WTC11 (cell line): ENCODE measurements at regions not wholly inside any gene's neighbourhood (a gene's known extent, or its start where the extent isn't known, plus 50 kb on each side); places are given as distances from the start of the nearest gene placed in this dataset.

Experiments
- ATAC-seq: fragments of 200-7000 bp; cut with Tn5 transposase; 2 replicates; pipeline ENCODE4 v1.10.0; 2021; ENCODE audit warnings: mild to moderate bottlenecking, moderate library complexity
- CTCF ChIA-PET: fragments of 300-600 bp; sonication (Branson Sonifier 250); formaldehyde crosslinking; loops from one replicate; lab custom pipeline; 2021; ENCODE audit warnings: antibody characterized with exemption; lab: Charles Lee
- POLR2A ChIA-PET: fragments of 350-600 bp; sonication (Branson Sonifier 250); formaldehyde crosslinking; loops from one replicate; lab custom pipeline; 2021; ENCODE audit warnings: antibody characterized with exemption; lab: Charles Lee
- DNase-seq: peaks from one replicate; pipeline ENCODE4 v3.0.0; 2021; ENCODE audit warnings: low spot score
- H3K27ac Mint-ChIP-seq: 2 replicates; pipeline ENCODE4 v1.8.0; 2021; ENCODE audit warnings: mixed read lengths
- H3K27me3 Mint-ChIP-seq: 2 replicates; pipeline ENCODE4 v1.8.0; 2021; ENCODE audit warnings: low read depth, mild to moderate bottlenecking, moderate library complexity, mixed read lengths
- H3K36me3 Mint-ChIP-seq: 2 replicates; pipeline ENCODE4 v1.8.0; 2021; ENCODE audit warnings: mixed read lengths
- H3K4me1 Mint-ChIP-seq: 2 replicates; pipeline ENCODE4 v1.8.0; 2022; ENCODE audit warnings: mixed read lengths
- H3K4me3 Mint-ChIP-seq: 2 replicates; pipeline ENCODE4 v1.8.0; 2021; ENCODE audit warnings: mild to moderate bottlenecking, moderate library complexity, mixed read lengths
- H3K9me3 Mint-ChIP-seq: 2 replicates; pipeline ENCODE4 v1.8.0; 2021; ENCODE audit warnings: mixed read lengths
- ARID4B ChIP-seq: sonication (generic); formaldehyde crosslinking; IDR thresholded peaks from 2 replicates; pipeline ENCODE4 v1.8.0; 2023; ENCODE audit warnings: missing genetic modification reagents, mild to moderate bottlenecking, borderline replicate concordance
- ATF6 ChIP-seq: sonication (generic); formaldehyde crosslinking; IDR thresholded peaks from 2 replicates; pipeline ENCODE4 v1.8.1; 2023; ENCODE audit warnings: mild to moderate bottlenecking, missing genetic modification reagents
- CREB1 ChIP-seq: sonication (generic); formaldehyde crosslinking; IDR thresholded peaks from 2 replicates; pipeline ENCODE4 v1.8.0; 2023; ENCODE audit warnings: mild to moderate bottlenecking, missing genetic modification reagents
- E2F1 ChIP-seq: sonication (generic); formaldehyde crosslinking; IDR thresholded peaks from 2 replicates; pipeline ENCODE4 v1.8.0; 2022; ENCODE audit warnings: mild to moderate bottlenecking, missing genetic modification reagents
- E2F5 ChIP-seq: sonication (generic); formaldehyde crosslinking; IDR thresholded peaks from 2 replicates; pipeline ENCODE4 v1.8.1; 2022; ENCODE audit warnings: mild to moderate bottlenecking, moderate library complexity, missing genetic modification reagents
- ERG ChIP-seq: fragments of 250-450 bp; sonication (Bioruptor Pico); IDR thresholded peaks from 2 replicates; pipeline ENCODE4 v1.8.0; 2021; ENCODE audit warnings: mild to moderate bottlenecking
- FOXJ3 ChIP-seq: sonication (generic); formaldehyde crosslinking; IDR thresholded peaks from 2 replicates; pipeline ENCODE4 v1.9.0; 2021; ENCODE audit warnings: missing genetic modification reagents, mild to moderate bottlenecking, borderline replicate concordance
- GTF2I ChIP-seq: fragments of 250-450 bp; sonication (Bioruptor Pico); conservative IDR thresholded peaks from 2 replicates; pipeline ENCODE4 v1.4.0; 2021; ENCODE audit warnings: mild to moderate bottlenecking
- IRF2 ChIP-seq: sonication (generic); formaldehyde crosslinking; IDR thresholded peaks from 2 replicates; pipeline ENCODE4 v1.8.0; 2022; ENCODE audit warnings: low read depth, missing genetic modification reagents, borderline replicate concordance
- JAZF1 ChIP-seq: fragments of 250-450 bp; sonication (Bioruptor Pico); IDR thresholded peaks from 2 replicates; pipeline ENCODE4 v1.9.0; 2021; ENCODE audit warnings: moderate library complexity, mild to moderate bottlenecking, inconsistent platforms
- JUN ChIP-seq: sonication (generic); formaldehyde crosslinking; IDR thresholded peaks from 2 replicates; pipeline ENCODE4 v1.8.0; 2023; ENCODE audit warnings: mild to moderate bottlenecking, missing genetic modification reagents
- MXD4 ChIP-seq: fragments of 250-450 bp; sonication (Bioruptor Pico); IDR thresholded peaks from 2 replicates; pipeline ENCODE4 v1.8.0; 2021; ENCODE audit warnings: mild to moderate bottlenecking, moderate library complexity, borderline replicate concordance
- PREB ChIP-seq: sonication (generic); formaldehyde crosslinking; IDR thresholded peaks from 2 replicates; pipeline ENCODE4 v1.8.1; 2022; ENCODE audit warnings: mild to moderate bottlenecking, missing genetic modification reagents, moderate library complexity, borderline replicate concordance
- RORB ChIP-seq: fragments of 250-450 bp; sonication (Bioruptor Pico); IDR thresholded peaks from 2 replicates; pipeline ENCODE4 v1.9.0; 2021; ENCODE audit warnings: mild to moderate bottlenecking
- SMAD3 ChIP-seq: sonication (generic); formaldehyde crosslinking; IDR thresholded peaks from 2 replicates; pipeline ENCODE4 v1.8.0; 2022; ENCODE audit warnings: missing genetic modification reagents, mild to moderate bottlenecking, borderline replicate concordance
- SP1 ChIP-seq: sonication (generic); formaldehyde crosslinking; conservative IDR thresholded peaks from 2 replicates; pipeline ENCODE4 v1.8.1; 2022; ENCODE audit warnings: missing genetic modification reagents
- USF1 ChIP-seq: sonication (generic); formaldehyde crosslinking; IDR thresholded peaks from 2 replicates; pipeline ENCODE4 v1.8.0; 2022; ENCODE audit warnings: mild to moderate bottlenecking, missing genetic modification reagents
- ZNF317 ChIP-seq: sonication (generic); formaldehyde crosslinking; IDR thresholded peaks from 2 replicates; pipeline ENCODE4 v1.8.1; 2023; ENCODE audit warnings: low read depth, mild to moderate bottlenecking, moderate library complexity, missing genetic modification reagents, borderline replicate concordance
- ZNF423 ChIP-seq: fragments of 250-450 bp; sonication (Bioruptor Pico); IDR thresholded peaks from 2 replicates; pipeline ENCODE4 v2.1.2; 2022; ENCODE audit warnings: mild to moderate bottlenecking, moderate library complexity
- ZSCAN18 ChIP-seq: fragments of 250-450 bp; sonication (Bioruptor Pico); IDR thresholded peaks from 2 replicates; pipeline ENCODE4 v2.1.2; 2022; ENCODE audit warnings: mild to moderate bottlenecking, moderate library complexity

GRCh38 chr1:193841857-193842256, 655.4 kb upstream of the B3GALT2 start (continued):
- TF ChIP-seq ARID4B, result no peak
- no peak for TF ChIP-seq JUN (CRISPR knock-in tag)
- no peak for TF ChIP-seq CREB1 (CRISPR knock-in tag)
- TF ChIP-seq ZSCAN18 (CRISPR knock-in tag), result no peak
- TF ChIP-seq ERG (CRISPR knock-in tag), result no peak
- no peak for TF ChIP-seq ZNF423 (CRISPR knock-in tag)
- TF ChIP-seq MXD4 (CRISPR knock-in tag), result no peak
- TF ChIP-seq USF1 (CRISPR knock-in tag), result no peak

- ChIA-PET CTCF (no interaction called here), POLR2A (no interaction called here)
- Mint-ChIP-seq H3K36me3 (peaks cover 18% of the 10 kb centered on the region), H3K4me3 (no peak overlapping the region), H3K27ac (no peak overlapping the region), H3K9me3 (peaks cover 47% of the 10 kb centered on the region), H3K4me1 (no peaks in the 10 kb centered on the region), H3K27me3 (no peaks in the 10 kb centered on the region; the same call in 1 of the 2 replicates)
- TF ChIP-seq ZNF317 (CRISPR knock-in tag) (no peak), ATF6 (CRISPR knock-in tag) (no peak), FOXJ3 (CRISPR knock-in tag) (no peak), SP1 (CRISPR knock-in tag) (no peak), IRF2 (CRISPR knock-in tag) (no peak), PREB (CRISPR knock-in tag) (no peak), E2F1 (no peak), E2F5 (CRISPR knock-in tag) (no peak), SMAD3 (CRISPR knock-in tag) (no peak), GTF2I (CRISPR knock-in tag) (no peak), ERG (CRISPR knock-in tag) (no peak), ZNF423 (CRISPR knock-in tag) (no peak), RORB (CRISPR knock-in tag) (no peak), JAZF1 (CRISPR knock-in tag) (no peak)
- ATAC-seq, result no peak
- no peak for DNase-seq
These were observed 645.1 kb upstream of the B3GALT2 start for GRCh38 chr1:193831465-193831864.
